CD8-positive, alpha-beta memory T cell (primary cell): ENCODE measurements at regions not wholly inside any gene's neighbourhood (a gene's known extent, or its start where the extent isn't known, plus 50 kb on each side); places are given as distances from the start of the nearest gene placed in this dataset.

ENCODE experiments used
- CTCF ChIA-PET: fragments of 350-600 bp; sonication (Branson Sonifier 250); formaldehyde crosslinking; loops from one replicate; lab custom pipeline; 2021; ENCODE audit warnings: antibody characterized with exemption; lab: Charles Lee
- POLR2A ChIA-PET: fragments of 350-600 bp; sonication (Branson Sonifier 250); formaldehyde crosslinking; loops from one replicate; lab custom pipeline; 2021; ENCODE audit warnings: antibody characterized with exemption; lab: Charles Lee
- DNase-seq, 5 donors: peaks; one replicate each; pipeline versions ENCODE4 v3.0.0 to v3.0.0-alpha.2; 2020 to 2022; ENCODE audit warnings: mixed read lengths in 1 of 5
- H3K27ac ChIP-seq: one replicate; pipeline ENCODE4 v1.7.0; 2013; ENCODE audit warnings: low read depth, mild to moderate bottlenecking, low read length, moderate library complexity
- H3K27me3 ChIP-seq: 2 replicates; pipeline ENCODE4 v1.7.0; 2013; ENCODE audit warnings: low read length, mild to moderate bottlenecking; ENCODE audit not compliant: insufficient read depth, poor library complexity, severe bottlenecking
- H3K36me3 ChIP-seq: 2 replicates; pipeline ENCODE4 v1.7.0; 2013; ENCODE audit warnings: mild to moderate bottlenecking, low read length, moderate library complexity; ENCODE audit not compliant: insufficient read depth
- H3K4me1 ChIP-seq: 2 replicates; pipeline ENCODE4 v1.7.0; 2013; ENCODE audit warnings: mild to moderate bottlenecking, low read length, moderate library complexity; ENCODE audit not compliant: insufficient read depth
- H3K4me3 ChIP-seq: 2 replicates; pipeline ENCODE4 v1.7.0; 2013; ENCODE audit warnings: mild to moderate bottlenecking, low read length
- H3K9me3 ChIP-seq: 2 replicates; pipeline ENCODE4 v1.7.0; 2013; ENCODE audit warnings: mild to moderate bottlenecking, low read length
- H3K27ac Mint-ChIP-seq, 8 donors: one replicate each; pipeline ENCODE4 v1.8.0; 2020 to 2021; ENCODE audit warnings: mixed read lengths in 8 of 8, mild to moderate bottlenecking in 6 of 8, inconsistent platforms in 3 of 8, moderate library complexity in 3 of 8
- H3K27me3 Mint-ChIP-seq, 2 donors: one replicate each; pipeline ENCODE4 v1.8.0; 2020 to 2021; ENCODE audit warnings: mixed read lengths in 2 of 2, mild to moderate bottlenecking in 1 of 2, moderate library complexity in 1 of 2
- H3K36me3 Mint-ChIP-seq, 3 donors: one replicate each; pipeline ENCODE4 v1.8.0; 2020 to 2021; ENCODE audit warnings: mixed read lengths in 3 of 3, inconsistent platforms in 1 of 3, mild to moderate bottlenecking in 1 of 3
- H3K4me1 Mint-ChIP-seq, 3 donors: one replicate each; pipeline ENCODE4 v1.8.0; 2020 to 2021; ENCODE audit warnings: mixed read lengths in 3 of 3, inconsistent platforms in 1 of 3, mild to moderate bottlenecking in 1 of 3
- H3K4me3 Mint-ChIP-seq, 7 donors: one replicate each; pipeline ENCODE4 v1.8.0; 2020 to 2021; ENCODE audit warnings: mixed read lengths in 7 of 7, mild to moderate bottlenecking in 6 of 7, moderate library complexity in 4 of 7, inconsistent platforms in 2 of 7
- H3K9me3 Mint-ChIP-seq, 5 donors: one replicate each; pipeline ENCODE4 v1.8.0; 2020 to 2022; ENCODE audit warnings: mixed read lengths in 5 of 5, mild to moderate bottlenecking in 3 of 5, moderate library complexity in 2 of 5, inconsistent platforms in 1 of 5

DNA sequence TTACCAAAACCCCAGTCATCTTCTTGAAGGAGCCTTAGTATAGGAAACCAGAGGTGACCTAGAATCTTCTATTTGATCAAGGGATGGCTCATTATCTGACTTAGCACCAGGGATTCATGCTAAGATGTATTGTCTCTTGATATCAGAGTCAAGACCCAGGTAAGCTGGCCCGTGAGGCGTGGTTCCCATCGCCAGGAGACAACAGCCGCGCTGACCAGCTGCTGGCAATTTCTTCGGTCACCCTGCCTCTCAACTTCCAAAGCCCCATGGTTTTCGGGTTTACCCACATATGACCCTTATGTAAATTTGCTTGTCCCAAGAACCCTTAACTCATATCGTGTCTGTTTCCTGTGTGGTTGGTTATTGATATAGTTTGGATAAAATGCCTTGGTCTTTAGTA is 77.7 kb upstream of the VSTM2B start:
- Mint-ChIP-seq H3K4me1 (no peaks in the 10 kb centered on the region), H3K36me3 (no peaks in the 10 kb centered on the region), H3K4me3 (no peak overlapping the region), H3K27me3 (peaks cover 12 to 49% of the 10 kb centered on the region in 2 donors), H3K9me3 (no peaks in the 10 kb centered on the region), H3K27ac (no peak overlapping the region)
- Histone ChIP-seq H3K36me3 (no peaks in the 10 kb centered on the region), H3K4me3 (no peak overlapping the region), H3K4me1 (no peaks in the 10 kb centered on the region), H3K27ac (no peak overlapping the region), H3K27me3 (no peaks in the 10 kb centered on the region), H3K9me3 (no peaks in the 10 kb centered on the region)
- DNase-seq, result no peak
- POLR2A ChIA-PET, result no interaction called here
- CTCF ChIA-PET, result no interaction called here

DNA sequence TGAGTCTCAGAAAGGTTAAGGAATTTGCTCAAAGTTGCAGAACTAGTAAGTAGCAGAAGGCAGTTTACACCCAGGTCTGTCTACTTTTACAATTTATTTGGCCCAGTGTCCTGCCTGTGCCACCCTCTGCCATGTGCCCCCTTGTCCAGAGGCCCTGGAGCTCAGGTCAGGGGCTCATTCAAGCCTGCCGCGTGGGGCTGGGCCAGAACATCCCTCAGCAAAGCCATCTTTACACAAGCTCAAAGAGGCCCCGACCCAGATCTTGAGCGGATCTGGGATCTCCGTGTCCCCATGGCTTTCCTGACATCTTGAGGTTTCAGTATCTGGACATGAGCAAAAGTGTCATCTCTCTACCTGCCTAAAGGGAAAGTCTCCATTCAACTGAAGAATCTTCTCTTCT is 76.4 kb upstream of the VSTM2B start:
- no peak overlapping the region for H3K27ac Mint-ChIP-seq
- CTCF ChIA-PET, result no interaction called here
- no peak overlapping the region for H3K4me3 Mint-ChIP-seq
- H3K9me3 Mint-ChIP-seq, result no peaks in the 10 kb centered on the region
- POLR2A ChIA-PET, result no interaction called here
- no peaks in the 10 kb centered on the region for H3K36me3 Mint-ChIP-seq
- H3K27me3 Mint-ChIP-seq, result peaks cover 17 to 53% of the 10 kb centered on the region in 2 donors
- H3K9me3 ChIP-seq, result no peaks in the 10 kb centered on the region
- no peaks in the 10 kb centered on the region for H3K4me1 ChIP-seq
- no peaks in the 10 kb centered on the region for H3K4me1 Mint-ChIP-seq
- no peaks in the 10 kb centered on the region for H3K27me3 ChIP-seq
- no peak for DNase-seq
- no peak overlapping the region for H3K27ac ChIP-seq
- H3K4me3 ChIP-seq, result no peak overlapping the region
- no peaks in the 10 kb centered on the region for H3K36me3 ChIP-seq

DNA sequence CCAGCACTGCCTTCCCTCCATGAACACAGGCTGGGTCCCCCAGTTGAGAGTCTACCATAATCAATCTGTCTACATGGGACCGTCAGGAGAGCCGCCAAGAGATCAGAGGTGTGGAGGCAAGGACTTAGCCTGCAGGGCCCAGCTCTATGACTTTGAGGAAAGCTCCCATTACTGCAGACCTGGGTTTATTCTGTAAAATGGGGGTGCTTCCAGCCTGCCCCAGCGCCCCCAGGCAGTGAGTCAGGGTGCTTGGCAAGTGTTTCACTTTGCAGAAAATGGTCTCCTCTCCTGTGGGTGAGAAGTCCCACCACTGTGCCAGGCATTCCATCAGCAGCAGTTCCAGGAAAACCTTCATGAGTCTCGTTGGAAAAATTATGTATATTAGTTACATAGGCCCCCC is 75.5 kb upstream of the VSTM2B start:
- H3K4me3 Mint-ChIP-seq, result no peak overlapping the region
- CTCF ChIA-PET, result no interaction called here

DNA sequence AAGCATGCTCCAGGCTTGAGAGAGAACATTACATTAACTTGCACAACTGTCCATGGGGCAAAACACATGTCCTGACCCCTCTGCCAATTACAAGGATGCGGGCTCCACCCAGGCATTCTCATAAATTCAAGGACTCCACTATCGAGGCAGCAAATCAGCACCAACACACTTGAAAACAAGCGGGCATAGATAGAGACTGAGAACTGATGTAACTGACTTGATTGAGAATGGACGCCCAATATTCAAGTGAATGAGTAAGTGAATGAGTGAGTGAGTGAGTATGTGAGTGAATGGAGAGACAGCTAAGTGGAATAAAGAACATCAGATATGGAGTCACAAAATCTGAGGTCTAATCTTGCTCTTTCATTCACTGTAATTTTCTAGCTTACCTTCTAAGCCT is 75.0 kb upstream of the VSTM2B start:
- CTCF ChIA-PET, result no interaction called here
- no peaks in the 10 kb centered on the region for H3K27me3 ChIP-seq
- H3K36me3 Mint-ChIP-seq, result no peaks in the 10 kb centered on the region

More for the DNA sequence above, 75.5 kb upstream of the VSTM2B start:
- H3K9me3 Mint-ChIP-seq, result no peaks in the 10 kb centered on the region
- no peak overlapping the region for H3K27ac Mint-ChIP-seq
- H3K27me3 ChIP-seq, result no peaks in the 10 kb centered on the region
- no peak overlapping the region for H3K4me3 ChIP-seq
- no peak overlapping the region for H3K27ac ChIP-seq
- no peaks in the 10 kb centered on the region for H3K9me3 ChIP-seq
- no peaks in the 10 kb centered on the region for H3K4me1 Mint-ChIP-seq
- DNase-seq, result no peak
- H3K36me3 ChIP-seq, result no peaks in the 10 kb centered on the region
- POLR2A ChIA-PET, result no interaction called here
- H3K36me3 Mint-ChIP-seq, result no peaks in the 10 kb centered on the region
- H3K4me1 ChIP-seq, result no peaks in the 10 kb centered on the region
- peaks cover 17 to 58% of the 10 kb centered on the region in 2 donors for H3K27me3 Mint-ChIP-seq

DNA sequence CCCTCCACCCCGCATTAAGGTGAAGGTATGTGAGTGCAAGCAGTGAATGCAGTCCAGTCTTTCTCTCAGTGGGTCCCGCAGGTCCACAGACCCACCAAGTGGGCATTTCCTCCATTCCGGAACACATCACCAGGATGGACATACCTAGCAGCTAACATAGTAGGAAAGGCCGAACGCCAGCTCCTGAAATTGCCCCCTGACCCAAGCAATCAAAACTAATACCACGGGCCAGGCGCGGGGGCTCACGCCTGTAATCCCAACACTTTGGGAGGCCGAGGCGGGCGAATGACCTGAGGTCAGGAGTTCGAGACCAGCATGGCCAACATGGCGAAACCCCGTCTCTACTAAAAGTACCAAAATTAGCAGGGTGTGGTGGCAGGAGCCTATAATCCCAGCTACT is 71.7 kb upstream of the VSTM2B start:
- Mint-ChIP-seq H3K27ac (no peak overlapping the region), H3K4me1 (no peaks in the 10 kb centered on the region), H3K4me3 (no peak overlapping the region), H3K9me3 (peaks cover 6 to 22% (median 14%) of the 10 kb centered on the region in 5 donors), H3K36me3 (no peaks in the 10 kb centered on the region), H3K27me3 (peaks cover 5 to 58% of the 10 kb centered on the region in 2 donors)
- no peak overlapping the region for H3K27ac ChIP-seq
- no peaks in the 10 kb centered on the region for H3K27me3 ChIP-seq
- ChIA-PET POLR2A (no interaction called here), CTCF (no interaction called here)
- H3K36me3 ChIP-seq, result no peaks in the 10 kb centered on the region
- DNase-seq, result no peak
- H3K4me3 ChIP-seq, result no peak overlapping the region
- no peaks in the 10 kb centered on the region for H3K9me3 ChIP-seq
- H3K4me1 ChIP-seq, result no peaks in the 10 kb centered on the region

More for the DNA sequence above, 75.0 kb upstream of the VSTM2B start:
- no peak overlapping the region for H3K4me3 Mint-ChIP-seq
- Histone ChIP-seq H3K9me3 (no peaks in the 10 kb centered on the region), H3K4me1 (no peaks in the 10 kb centered on the region), H3K36me3 (no peaks in the 10 kb centered on the region), H3K4me3 (no peak overlapping the region), H3K27ac (no peak overlapping the region)
- POLR2A ChIA-PET, result no interaction called here
- H3K27me3 Mint-ChIP-seq, result peaks cover 12 to 58% of the 10 kb centered on the region in 2 donors
- no peak for DNase-seq
- no peaks in the 10 kb centered on the region for H3K4me1 Mint-ChIP-seq
- H3K9me3 Mint-ChIP-seq, result no peaks in the 10 kb centered on the region
- no peak overlapping the region for H3K27ac Mint-ChIP-seq

GRCh38 chr19:29457413-29457812 is 68.4 kb upstream of the VSTM2B start:
- H3K9me3 ChIP-seq, result no peaks in the 10 kb centered on the region
- Mint-ChIP-seq H3K4me3 (no peak overlapping the region), H3K9me3 (peaks cover 6 to 22% (median 15%) of the 10 kb centered on the region in 5 donors), H3K36me3 (no peaks in the 10 kb centered on the region), H3K4me1 (no peaks in the 10 kb centered on the region), H3K27me3 (peaks cover 5 to 41% of the 10 kb centered on the region in 2 donors), H3K27ac (no peak overlapping the region)
- H3K4me1 ChIP-seq, result no peaks in the 10 kb centered on the region
- no peak overlapping the region for H3K27ac ChIP-seq
- no peaks in the 10 kb centered on the region for H3K27me3 ChIP-seq
- POLR2A ChIA-PET, result no interaction called here
- H3K36me3 ChIP-seq, result no peaks in the 10 kb centered on the region
- no peak overlapping the region for H3K4me3 ChIP-seq
- CTCF ChIA-PET, result no interaction called here
- no peak for DNase-seq

DNA sequence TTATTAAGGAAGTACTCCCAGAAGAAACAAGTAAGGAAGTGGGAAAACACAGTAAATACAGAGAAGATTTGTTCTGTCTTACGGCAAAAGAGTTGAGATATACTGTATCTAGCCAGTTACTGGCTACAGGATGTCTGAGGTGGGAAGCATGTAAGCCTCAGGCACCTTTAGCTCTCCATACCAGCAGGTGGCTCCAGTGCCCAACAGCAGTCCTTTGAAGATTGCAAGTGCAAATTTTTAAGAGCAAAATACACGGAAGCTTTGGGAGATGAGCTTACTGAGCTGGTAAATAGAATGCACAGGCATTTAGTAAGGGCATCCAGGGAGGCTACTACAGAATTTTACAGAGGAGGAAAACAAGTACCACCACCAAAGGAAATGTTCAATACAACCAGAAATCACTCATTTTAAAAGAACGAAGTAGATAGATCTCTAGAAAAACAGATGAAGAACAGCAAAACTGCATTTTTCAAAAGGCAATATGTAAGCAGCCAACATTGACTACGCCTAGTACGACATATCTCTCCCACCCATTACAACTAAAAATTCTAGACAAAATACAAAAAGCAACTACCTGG is 57.9 kb upstream of the VSTM2B start:
- POLR2A ChIA-PET, result no interaction called here
- Histone ChIP-seq H3K9me3 (no peaks in the 10 kb centered on the region), H3K27me3 (no peaks in the 10 kb centered on the region), H3K27ac (no peak overlapping the region), H3K4me1 (no peaks in the 10 kb centered on the region), H3K4me3 (no peak overlapping the region), H3K36me3 (no peaks in the 10 kb centered on the region)
- H3K9me3 Mint-ChIP-seq, result peaks cover 0 to 2% (median 0%) of the 10 kb centered on the region in 5 donors
- no peaks in the 10 kb centered on the region for H3K36me3 Mint-ChIP-seq
- no peaks in the 10 kb centered on the region for H3K4me1 Mint-ChIP-seq
- peak in 1 of 5 donors; percentile 0 for DNase-seq
- CTCF ChIA-PET, result no interaction called here
- peaks cover 9 to 26% of the 10 kb centered on the region in 2 donors for H3K27me3 Mint-ChIP-seq
- H3K27ac Mint-ChIP-seq, result no peak overlapping the region
- no peak overlapping the region for H3K4me3 Mint-ChIP-seq

- peaks cover 0 to 1% (median 0%) of the 10 kb centered on the region in 3 donors for H3K36me3 Mint-ChIP-seq
- no peaks in the 10 kb centered on the region for H3K4me1 ChIP-seq
- H3K36me3 ChIP-seq, result no peaks in the 10 kb centered on the region
- H3K9me3 ChIP-seq, result no peaks in the 10 kb centered on the region
- no peaks in the 10 kb centered on the region for H3K27me3 ChIP-seq
- no peak overlapping the region for H3K27ac ChIP-seq
- ChIA-PET POLR2A (no interaction called here), CTCF (no interaction called here)
- DNase-seq, result no peak
- H3K4me1 Mint-ChIP-seq, result no peaks in the 10 kb centered on the region
- H3K27ac Mint-ChIP-seq, result no peak overlapping the region
- no peak overlapping the region for H3K4me3 ChIP-seq
- peaks cover 1 to 9% (median 3%) of the 10 kb centered on the region in 5 donors for H3K9me3 Mint-ChIP-seq
- peaks cover 11 to 45% of the 10 kb centered on the region in 2 donors for H3K27me3 Mint-ChIP-seq
- no peak overlapping the region for H3K4me3 Mint-ChIP-seq
Observed at GRCh38 chr19:29475469-29475868, 50.3 kb upstream of the VSTM2B start.
